ENCODE measurements at regions not wholly inside any gene's neighbourhood (a gene's known extent, or its start where the extent isn't known, plus 50 kb on each side); places are given as distances from the start of the nearest gene placed in this dataset.
"Not testable (repeated sequence)": the region's sequence is repeated elsewhere in the genome, so short reads cannot be mapped to it uniquely, and the experiment has no call there.

GRCh38 chr2:183536714-183537113, 412.5 kb downstream of the NUP35 start:
- H3K4me3 ChIP-seq (ENCODE audit: low read depth, low read length) = no peak overlapping the region
- H3K27ac ChIP-seq (ENCODE audit: low read depth) = no peak overlapping the region
- H3K36me3 ChIP-seq (ENCODE audit: insufficient read depth) = no peaks in the 10 kb centered on the region
- 92% methylated on average over 3 of the region's 3 CpGs for WGBS
- H3K4me1 ChIP-seq (ENCODE audit: insufficient read depth) = no peaks in the 10 kb centered on the region
- DNase-seq (ENCODE audit: extremely low spot score) = no peak

DNA sequence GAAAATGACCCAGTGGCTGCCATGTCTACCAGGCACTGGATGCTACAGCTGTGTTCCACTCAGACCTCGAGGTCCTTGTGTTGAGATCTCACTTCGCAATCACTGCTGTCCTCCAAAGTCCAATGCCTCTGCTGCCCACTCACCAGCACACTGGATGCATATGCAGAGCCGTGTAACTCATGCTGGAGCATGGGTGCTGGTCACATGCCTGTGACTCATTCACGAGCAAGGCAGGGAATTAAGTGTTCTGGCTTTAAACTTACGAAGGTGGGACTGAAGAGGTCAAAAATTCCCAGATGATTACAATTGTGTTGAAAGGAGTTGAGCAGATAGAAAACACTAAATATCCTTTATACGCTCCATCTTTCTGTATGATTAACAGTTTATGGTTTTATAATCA, 417.5 kb downstream of the NUP35 start:
- H3K27ac ChIP-seq (ENCODE audit: low read depth) = no peak overlapping the region
- no peak for DNase-seq (ENCODE audit: extremely low spot score)
- H3K4me3 ChIP-seq (ENCODE audit: low read depth, low read length) = no peak overlapping the region
- H3K36me3 ChIP-seq (ENCODE audit: insufficient read depth) = no peaks in the 10 kb centered on the region
- H3K4me1 ChIP-seq (ENCODE audit: insufficient read depth) = no peaks in the 10 kb centered on the region
- WGBS = 56% methylated on average over 6 of the region's 6 CpGs

DNA sequence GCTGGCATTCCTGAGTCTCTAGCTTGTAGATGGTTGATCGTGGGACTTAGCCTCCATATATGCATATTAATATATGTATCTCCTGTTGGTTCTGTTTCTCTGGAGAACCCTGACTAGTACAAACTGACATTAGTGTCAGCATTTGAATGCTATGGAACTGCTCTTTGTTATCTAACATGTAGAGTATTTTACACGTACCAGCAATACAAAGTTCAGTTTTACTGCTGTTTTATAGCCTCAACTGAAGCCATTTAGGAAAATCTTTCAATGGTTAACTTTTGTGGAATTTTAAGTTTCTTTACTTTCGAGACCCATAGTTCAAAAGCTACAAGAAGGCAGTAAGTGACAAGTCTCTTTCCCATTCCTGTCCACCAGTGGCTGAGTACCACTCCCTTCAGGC, 418.4 kb downstream of the NUP35 start:
- H3K4me3 ChIP-seq (ENCODE audit: low read depth, low read length) = no peak overlapping the region
- no peaks in the 10 kb centered on the region for H3K4me1 ChIP-seq (ENCODE audit: insufficient read depth)
- WGBS = 85% methylated on average over 3 of the region's 3 CpGs
- H3K27ac ChIP-seq (ENCODE audit: low read depth) = no peak overlapping the region
- H3K36me3 ChIP-seq (ENCODE audit: insufficient read depth) = no peaks in the 10 kb centered on the region
- no peak for DNase-seq (ENCODE audit: extremely low spot score)

- no peaks in the 10 kb centered on the region for H3K36me3 ChIP-seq (ENCODE audit: insufficient read depth)
- WGBS = 88% methylated on average over 5 of the region's 5 CpGs
Observed at GRCh38 chr2:183543222-183543621, 419.0 kb downstream of the NUP35 start.

DNA sequence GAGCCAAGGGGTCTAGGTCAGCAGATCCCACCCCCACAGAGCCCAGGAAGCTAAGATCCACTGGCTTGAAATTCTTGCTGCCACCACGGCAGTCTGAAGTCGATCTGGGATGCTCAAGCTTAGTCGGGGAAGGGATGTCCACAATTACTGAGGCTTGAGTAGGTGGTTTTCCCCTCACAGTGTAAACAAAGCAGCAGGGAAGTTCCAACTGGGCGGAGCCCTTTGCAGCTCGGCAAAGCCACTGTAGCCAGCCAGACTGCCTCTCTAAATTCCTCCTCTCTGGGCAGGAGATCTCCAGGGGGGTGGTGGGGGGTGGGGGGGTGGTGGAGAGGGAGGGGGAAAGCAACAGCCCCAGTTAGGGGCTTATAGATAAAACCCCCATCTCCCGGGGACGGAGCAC, 419.5 kb downstream of the NUP35 start:
- H3K4me1 ChIP-seq (ENCODE audit: insufficient read depth) = no peaks in the 10 kb centered on the region
- no peak overlapping the region for H3K27ac ChIP-seq (ENCODE audit: low read depth)
- 40% methylated on average over 7 of the region's 7 CpGs for WGBS
- no peak overlapping the region for H3K4me3 ChIP-seq (ENCODE audit: low read depth, low read length)
- no peak for DNase-seq (ENCODE audit: extremely low spot score)
- H3K36me3 ChIP-seq (ENCODE audit: insufficient read depth) = no peaks in the 10 kb centered on the region

More at GRCh38 chr2:183543222-183543621, 419.0 kb downstream of the NUP35 start:
- Histone ChIP-seq H3K4me3 (ENCODE audit: low read depth, low read length) (no peak overlapping the region), H3K4me1 (ENCODE audit: insufficient read depth) (no peaks in the 10 kb centered on the region), H3K27ac (ENCODE audit: low read depth) (no peak overlapping the region)
- no peak for DNase-seq (ENCODE audit: extremely low spot score)

DNA sequence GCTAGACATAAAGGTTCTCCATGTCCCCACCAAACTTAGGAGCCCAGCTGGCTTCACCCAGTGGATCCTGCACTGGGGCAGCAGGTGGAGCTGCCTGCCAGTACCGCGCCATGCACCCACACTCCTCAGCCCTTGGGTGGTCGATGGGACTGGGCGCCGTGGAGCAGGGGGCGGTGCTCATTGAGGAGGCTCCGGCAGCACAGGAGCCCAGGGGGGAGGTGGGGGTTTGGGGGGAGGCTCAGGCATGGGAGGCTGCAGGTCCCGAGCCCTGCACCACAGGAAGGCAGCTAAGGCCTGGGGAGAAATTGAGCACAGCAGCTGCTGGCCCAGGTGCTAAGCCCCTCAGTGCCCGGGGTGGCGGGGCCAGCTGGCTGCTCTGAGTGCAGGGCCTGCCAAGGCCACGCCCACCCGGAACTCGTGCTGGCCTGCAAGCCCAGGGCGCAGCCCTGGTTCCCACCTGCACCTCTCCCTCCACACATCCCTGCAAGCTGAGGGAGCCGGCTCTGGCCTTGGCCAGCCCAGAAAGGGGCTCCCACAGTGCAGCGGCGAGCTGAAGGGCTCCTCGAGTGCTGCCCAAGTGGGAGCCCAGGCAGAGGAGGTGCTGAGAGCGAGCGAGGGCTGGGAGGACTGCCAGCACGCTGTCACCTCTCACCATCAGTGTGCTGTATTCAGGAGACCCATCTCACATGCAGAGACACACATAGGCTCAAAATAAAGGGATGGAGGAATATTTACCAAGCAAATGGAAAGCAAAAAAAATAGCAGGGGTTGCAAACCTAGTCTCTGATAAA, 422.5 kb downstream of the NUP35 start:
- H3K4me3 ChIP-seq (ENCODE audit: low read depth, low read length); H3K36me3 ChIP-seq (ENCODE audit: insufficient read depth); H3K4me1 ChIP-seq (ENCODE audit: insufficient read depth); DNase-seq (ENCODE audit: extremely low spot score); H3K27ac ChIP-seq (ENCODE audit: low read depth): not testable (repeated sequence)
- WGBS = 87% methylated on average over 21 of the region's 21 CpGs

GRCh38 chr2:183552716-183553115, 428.5 kb downstream of the NUP35 start:
- WGBS = 55% methylated on average over 4 of the region's 4 CpGs
- no peak for DNase-seq (ENCODE audit: extremely low spot score)
- no peak overlapping the region for H3K27ac ChIP-seq (ENCODE audit: low read depth)
- no peaks in the 10 kb centered on the region for H3K4me1 ChIP-seq (ENCODE audit: insufficient read depth)
- H3K4me3 ChIP-seq (ENCODE audit: low read depth, low read length) = no peak overlapping the region
- H3K36me3 ChIP-seq (ENCODE audit: insufficient read depth) = no peaks in the 10 kb centered on the region

DNA sequence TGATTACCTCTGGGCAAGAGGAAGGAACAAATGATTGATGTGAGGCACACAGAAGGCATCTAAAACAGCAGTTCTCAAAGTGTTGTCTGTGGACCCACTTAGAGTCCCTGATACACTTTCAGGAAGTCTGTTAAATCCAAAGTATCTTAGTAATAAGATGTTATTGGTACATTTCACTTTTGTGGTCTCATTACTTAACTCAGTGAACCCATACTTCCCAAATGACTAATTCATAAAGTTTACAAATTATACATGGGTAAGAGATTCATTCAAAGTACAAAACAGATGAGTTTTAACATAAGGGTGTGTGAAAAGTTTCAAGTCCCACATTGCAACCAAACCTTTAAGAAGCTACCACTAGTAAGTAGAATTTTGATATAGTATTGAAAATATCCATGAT, 440.5 kb downstream of the NUP35 start:
- no peak for DNase-seq (ENCODE audit: extremely low spot score)

GRCh38 chr2:183575481-183575880, 451.2 kb downstream of the NUP35 start:
- WGBS = 36% methylated on average over 2 of the region's 2 CpGs
- H3K4me3 ChIP-seq (ENCODE audit: low read depth, low read length) = no peak overlapping the region
- no peak overlapping the region for H3K27ac ChIP-seq (ENCODE audit: low read depth)

More for the DNA sequence above, 440.5 kb downstream of the NUP35 start:
- Histone ChIP-seq H3K36me3 (ENCODE audit: insufficient read depth) (no peaks in the 10 kb centered on the region), H3K4me1 (ENCODE audit: insufficient read depth) (no peaks in the 10 kb centered on the region), H3K4me3 (ENCODE audit: low read depth, low read length) (no peak overlapping the region), H3K27ac (ENCODE audit: low read depth) (no peak overlapping the region)

GRCh38 chr2:183579686-183580085, 455.4 kb downstream of the NUP35 start:
- no peak overlapping the region for H3K4me3 ChIP-seq (ENCODE audit: low read depth, low read length)
- H3K27ac ChIP-seq (ENCODE audit: low read depth) = no peak overlapping the region
- no peaks in the 10 kb centered on the region for H3K36me3 ChIP-seq (ENCODE audit: insufficient read depth)
- no peaks in the 10 kb centered on the region for H3K4me1 ChIP-seq (ENCODE audit: insufficient read depth)
- 51% methylated on average over 5 of the region's 5 CpGs for WGBS
- no peak for DNase-seq (ENCODE audit: extremely low spot score)

More at GRCh38 chr2:183575481-183575880, 451.2 kb downstream of the NUP35 start:
- no peak for DNase-seq (ENCODE audit: extremely low spot score)
- H3K4me1 ChIP-seq (ENCODE audit: insufficient read depth) = no peaks in the 10 kb centered on the region
- no peaks in the 10 kb centered on the region for H3K36me3 ChIP-seq (ENCODE audit: insufficient read depth)

DNA sequence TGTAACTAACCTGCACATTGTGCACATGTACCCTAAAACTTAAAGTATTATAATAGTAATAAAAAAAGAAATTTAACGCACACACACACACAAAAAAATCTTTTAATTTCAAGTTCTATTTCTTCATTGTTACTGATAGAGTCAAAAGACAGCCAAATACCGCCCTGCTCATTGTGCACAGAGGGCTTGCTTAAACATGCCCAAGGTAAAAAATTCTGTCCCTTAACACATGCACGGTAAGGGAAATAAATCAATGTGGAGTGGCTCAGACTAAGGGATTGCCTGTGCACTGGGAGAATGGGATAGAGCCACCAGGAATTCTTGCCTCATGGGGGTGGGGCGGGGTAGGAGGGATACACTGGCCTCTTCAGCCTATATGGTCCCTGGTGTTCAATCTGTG, 468.0 kb downstream of the NUP35 start:
- H3K4me1 ChIP-seq (ENCODE audit: insufficient read depth) = no peaks in the 10 kb centered on the region
- no peak overlapping the region for H3K27ac ChIP-seq (ENCODE audit: low read depth)
- no peak for DNase-seq (ENCODE audit: extremely low spot score)
- no peak overlapping the region for H3K4me3 ChIP-seq (ENCODE audit: low read depth, low read length)
- H3K36me3 ChIP-seq (ENCODE audit: insufficient read depth) = no peaks in the 10 kb centered on the region
- 88% methylated on average over 4 of the region's 4 CpGs for WGBS

DNA sequence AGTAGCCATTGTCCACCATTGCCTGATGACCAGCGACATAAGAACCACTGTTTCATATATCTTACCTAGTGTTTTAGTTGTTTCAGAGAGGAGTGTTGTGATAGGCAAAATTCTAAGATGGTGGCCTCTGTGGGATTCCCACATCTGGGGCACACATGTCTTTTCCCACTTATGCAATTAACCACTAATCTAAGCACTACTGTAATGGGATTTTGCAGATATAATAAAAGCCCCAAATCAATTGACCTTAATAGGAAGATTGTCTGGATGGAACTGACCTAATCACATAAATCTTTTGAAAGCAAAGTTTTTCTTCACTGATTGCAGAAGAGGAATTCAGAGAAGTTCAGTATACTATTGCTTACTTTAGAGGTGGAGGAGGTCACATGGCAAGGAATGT, 469.9 kb downstream of the NUP35 start:
- H3K4me3 ChIP-seq (ENCODE audit: low read depth, low read length) = no peak overlapping the region
- no peaks in the 10 kb centered on the region for H3K36me3 ChIP-seq (ENCODE audit: insufficient read depth)
- no peaks in the 10 kb centered on the region for H3K4me1 ChIP-seq (ENCODE audit: insufficient read depth)
- 84% methylated on average over 1 of the region's 1 CpG for WGBS
- H3K27ac ChIP-seq (ENCODE audit: low read depth) = no peak overlapping the region
- no peak for DNase-seq (ENCODE audit: extremely low spot score)

DNA sequence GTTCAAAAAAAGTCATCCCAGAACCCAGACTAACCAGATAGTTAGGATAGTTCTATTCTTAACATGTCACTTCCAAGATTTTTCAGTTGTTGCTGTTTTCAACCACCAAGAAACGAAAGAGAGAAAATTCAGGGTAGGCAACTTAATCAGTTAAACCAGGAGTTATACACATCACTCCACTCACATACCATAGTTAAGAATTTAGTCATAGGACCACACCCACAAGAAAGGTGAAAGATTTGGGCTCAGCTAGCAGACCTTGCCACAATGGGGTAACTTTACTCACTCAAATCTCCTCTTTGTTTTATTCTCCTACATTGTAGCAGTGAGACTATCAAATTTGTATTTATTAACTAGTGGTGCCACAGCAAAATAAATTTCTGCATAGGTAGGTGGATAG, 473.6 kb downstream of the NUP35 start:
- Histone ChIP-seq H3K4me3 (ENCODE audit: low read depth, low read length) (no peak overlapping the region), H3K27ac (ENCODE audit: low read depth) (no peak overlapping the region), H3K36me3 (ENCODE audit: insufficient read depth) (no peaks in the 10 kb centered on the region), H3K4me1 (ENCODE audit: insufficient read depth) (no peaks in the 10 kb centered on the region)
- DNase-seq (ENCODE audit: extremely low spot score) = no peak
- 76% methylated on average over 1 of the region's 1 CpG for WGBS

DNA sequence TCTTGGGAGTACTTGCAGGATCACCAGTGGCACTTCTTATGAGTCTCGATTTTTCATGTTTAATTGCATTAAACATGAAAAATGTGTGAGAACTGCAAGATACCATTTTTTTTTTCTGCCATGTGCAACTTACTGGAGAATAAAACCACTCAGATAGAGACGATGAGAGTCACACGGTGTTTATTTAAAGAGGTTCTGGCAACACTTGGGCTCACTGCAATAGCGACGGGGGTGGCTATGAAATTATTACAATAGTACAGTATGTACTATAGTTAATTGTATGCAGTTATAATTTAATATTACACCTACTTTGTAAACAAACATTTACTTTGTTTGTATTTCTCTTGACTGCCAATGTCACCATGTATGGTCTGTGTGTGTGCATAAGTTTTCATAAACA, 479.8 kb downstream of the NUP35 start:
- no peak for DNase-seq (ENCODE audit: extremely low spot score)
- H3K36me3 ChIP-seq (ENCODE audit: insufficient read depth) = no peaks in the 10 kb centered on the region
- H3K27ac ChIP-seq (ENCODE audit: low read depth) = no peak overlapping the region
- 62% methylated on average over 5 of the region's 5 CpGs for WGBS
- H3K4me1 ChIP-seq (ENCODE audit: insufficient read depth) = no peaks in the 10 kb centered on the region
- no peak overlapping the region for H3K4me3 ChIP-seq (ENCODE audit: low read depth, low read length)

DNA sequence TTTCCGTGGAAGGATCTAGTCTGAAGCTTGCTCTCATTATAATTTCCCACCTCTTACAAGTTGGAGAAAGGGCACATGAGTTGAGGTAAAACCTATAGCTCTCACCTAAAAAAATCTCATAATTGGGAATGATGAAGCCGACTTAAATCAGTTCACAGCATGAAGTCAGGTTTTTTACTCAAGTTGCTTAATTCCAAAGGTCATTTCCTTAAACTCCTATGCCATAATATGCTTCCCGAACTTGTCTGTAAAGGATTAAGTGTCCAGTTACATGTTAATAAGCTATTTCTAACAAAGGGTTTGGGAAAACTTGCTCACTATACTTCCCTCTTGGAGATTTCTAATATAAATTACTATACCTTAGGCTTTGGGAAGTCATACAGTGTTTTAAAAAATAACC, 481.2 kb downstream of the NUP35 start:
- Histone ChIP-seq H3K27ac (ENCODE audit: low read depth) (no peak overlapping the region), H3K4me3 (ENCODE audit: low read depth, low read length) (no peak overlapping the region), H3K4me1 (ENCODE audit: insufficient read depth) (no peaks in the 10 kb centered on the region), H3K36me3 (ENCODE audit: insufficient read depth) (no peaks in the 10 kb centered on the region)
- no peak for DNase-seq (ENCODE audit: extremely low spot score)
- WGBS = 75% methylated on average over 3 of the region's 3 CpGs
